SK-N-DZ (cell line): ENCODE measurements at regions not wholly inside any gene's neighbourhood (a gene's known extent, or its start where the extent isn't known, plus 50 kb on each side); places are given as distances from the start of the nearest gene placed in this dataset.
"Not testable (repeated sequence)": the region's sequence is repeated elsewhere in the genome, so short reads cannot be mapped to it uniquely, and the experiment has no call there.

ENCODE experiments used
- DNase-seq: peaks from one replicate; pipeline ENCODE4 v3.0.0-alpha.2; 2015; ENCODE audit warnings: low spot score

GRCh38 chr13:103948426-103948825, 882.2 kb upstream of the SLC10A2 start:
- no peak for DNase-seq

GRCh38 chr13:103945836-103946235, 879.6 kb upstream of the SLC10A2 start:
- no peak for DNase-seq

DNA sequence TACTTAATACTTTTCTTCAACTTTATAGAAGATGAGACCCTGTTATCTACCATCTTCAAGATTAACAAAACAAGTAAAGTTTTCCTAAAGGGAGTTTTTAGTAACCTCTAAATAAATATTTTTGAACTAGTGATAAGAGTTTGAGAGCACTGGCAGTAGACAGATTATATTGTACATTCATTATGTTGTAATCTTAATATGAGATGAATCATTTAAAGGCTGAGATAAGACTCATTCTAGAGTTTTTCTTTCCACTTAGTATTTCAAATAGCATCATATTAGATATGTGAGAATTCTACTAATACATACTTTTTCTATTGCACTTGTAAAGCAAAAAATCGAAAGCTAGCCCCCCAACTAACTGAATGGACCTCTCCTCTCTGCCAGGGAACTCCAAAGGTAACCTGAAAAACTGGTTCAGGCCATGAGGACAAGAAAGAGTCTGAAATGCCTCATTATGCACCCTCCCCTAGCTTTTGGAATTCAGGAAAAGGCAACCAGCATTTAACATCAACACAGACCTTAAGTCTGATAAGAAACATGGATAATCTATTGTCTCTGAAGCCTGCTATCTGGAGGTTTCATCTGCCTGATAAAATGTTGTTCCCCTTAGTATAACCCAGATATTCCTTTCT, 875.4 kb upstream of the SLC10A2 start:
- DNase-seq: no peak

DNA sequence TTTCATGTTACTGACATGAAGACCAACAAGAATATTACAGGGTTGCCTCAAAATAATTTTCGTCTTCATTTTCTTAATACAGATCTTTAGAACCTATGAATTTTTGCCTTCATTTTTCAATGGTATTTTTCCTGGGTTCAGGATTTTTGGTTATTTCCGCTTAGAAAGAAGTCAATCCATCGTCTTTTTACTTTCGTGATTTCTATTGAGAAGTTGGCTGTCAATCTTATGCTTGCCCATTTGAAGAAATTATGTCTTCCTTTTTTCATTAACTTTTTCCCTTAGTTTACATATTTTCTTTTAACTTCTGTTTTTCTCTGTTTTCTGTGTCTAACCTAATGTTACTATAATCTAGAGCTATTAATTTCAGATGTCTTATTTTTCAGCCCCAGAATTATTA, 868.9 kb upstream of the SLC10A2 start:
- no peak for DNase-seq

GRCh38 chr13:103931885-103932284, 865.7 kb upstream of the SLC10A2 start:
- DNase-seq: no peak

DNA sequence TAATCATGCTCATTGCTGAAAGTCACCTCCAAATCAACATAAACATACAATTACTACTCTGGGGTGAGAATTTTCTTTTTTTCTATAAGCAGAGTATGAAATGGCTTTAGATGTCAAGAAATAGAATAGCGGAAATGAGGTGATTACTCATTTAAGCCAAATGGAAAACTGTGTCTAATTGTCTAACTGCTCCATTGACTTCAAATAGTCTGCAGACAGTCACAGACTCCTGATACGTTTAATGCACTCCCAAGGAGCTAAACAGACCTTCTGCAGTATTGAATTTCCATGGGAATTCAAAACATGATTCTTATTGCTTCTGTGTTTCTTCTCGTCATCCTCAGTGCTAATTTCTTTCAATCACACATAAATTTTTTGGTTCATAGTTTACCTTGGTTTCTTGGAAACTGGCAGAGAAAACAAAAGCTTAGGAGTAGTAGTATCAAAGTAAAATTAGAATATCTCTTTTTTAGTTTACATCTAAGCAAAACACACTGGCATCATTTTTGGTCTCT, 865.2 kb upstream of the SLC10A2 start:
- DNase-seq: no peak

DNA sequence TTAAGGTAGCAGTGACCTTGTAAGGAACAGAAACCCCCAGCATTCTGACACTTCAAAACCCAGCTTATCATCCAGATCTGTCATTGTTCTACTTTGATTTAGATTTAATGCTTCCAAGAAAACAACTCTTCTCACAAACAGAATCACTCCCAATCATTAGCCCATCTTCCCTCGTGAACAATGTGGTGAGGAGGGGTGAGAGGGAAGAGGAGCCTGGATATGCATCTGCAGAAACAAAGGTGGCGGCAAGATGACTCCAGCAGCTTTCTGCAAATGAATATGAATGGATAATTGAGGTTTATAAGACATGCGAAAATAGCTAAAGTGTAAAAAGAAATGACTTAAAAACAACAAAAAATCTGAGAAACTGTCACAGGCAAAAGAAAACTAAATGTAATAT, 859.9 kb upstream of the SLC10A2 start:
- peak; percentile 6 for DNase-seq

GRCh38 chr13:103908911-103909310, 842.7 kb upstream of the SLC10A2 start:
- DNase-seq: no peak

DNA sequence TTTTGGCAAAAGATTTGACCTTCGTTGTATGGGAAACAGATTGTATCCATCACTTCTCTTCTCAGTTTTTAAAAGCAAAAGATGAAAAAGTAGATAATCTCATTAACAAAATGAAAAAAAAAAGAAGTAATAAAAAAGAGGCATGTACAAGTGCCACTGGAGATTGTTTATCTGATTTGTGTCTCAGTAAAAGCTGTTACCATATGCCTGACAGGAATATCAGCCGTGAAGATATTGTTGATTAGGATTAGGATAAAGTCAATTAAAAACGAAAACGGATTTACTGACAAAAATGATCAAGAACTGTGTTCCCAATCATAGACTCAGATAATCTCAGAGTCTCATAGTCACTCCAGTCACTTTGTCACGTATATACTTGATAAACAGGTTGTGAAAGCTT, 842.1 kb upstream of the SLC10A2 start:
- DNase-seq: peak; percentile 54

DNA sequence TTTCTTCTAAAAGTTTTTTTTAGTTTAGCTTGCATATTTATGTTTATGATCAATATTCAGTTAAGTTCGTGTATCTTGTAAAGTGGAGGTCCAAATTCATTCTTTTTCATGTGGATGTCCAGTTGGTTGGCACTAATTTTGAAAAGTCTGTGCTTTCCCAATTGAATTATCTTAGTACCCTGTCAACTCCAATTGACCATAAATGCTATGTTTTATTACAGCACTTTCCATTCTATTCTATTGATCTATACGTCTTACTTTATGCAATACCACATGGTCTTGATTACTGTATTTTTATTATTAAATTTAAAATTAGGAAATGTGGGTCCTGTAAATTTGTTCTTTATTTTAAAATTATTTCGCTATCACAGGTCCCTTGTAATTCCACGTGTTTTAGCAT, 837.6 kb upstream of the SLC10A2 start:
- DNase-seq: peak; percentile 84

GRCh38 chr13:103898481-103898880, 832.3 kb upstream of the SLC10A2 start:
- no peak for DNase-seq

GRCh38 chr13:103895835-103896531, 829.8 kb upstream of the SLC10A2 start:
- DNase-seq: no peak

- DNase-seq: no peak
These were observed 828.4 kb upstream of the SLC10A2 start for GRCh38 chr13:103894626-103895025.

GRCh38 chr13:103884101-103884723, 818.0 kb upstream of the SLC10A2 start:
- DNase-seq: no peak

DNA sequence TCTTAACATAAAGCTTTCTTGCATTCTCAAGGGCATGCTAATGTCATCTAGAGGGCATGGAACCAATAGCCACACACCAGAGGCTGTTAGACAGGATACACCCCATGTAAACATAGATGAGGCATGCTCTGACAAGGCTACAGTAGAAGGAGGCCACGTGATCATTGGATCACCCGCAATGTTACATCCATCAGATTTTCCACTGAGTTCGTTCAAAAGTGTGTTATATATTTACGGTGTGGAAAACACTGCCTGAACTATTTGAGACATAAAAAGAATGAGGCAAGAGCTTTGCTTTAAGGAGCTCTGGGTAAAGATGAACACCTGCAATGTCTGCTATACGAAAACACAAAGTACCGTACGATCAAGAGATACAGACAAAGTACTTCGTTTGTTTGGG, 817.5 kb upstream of the SLC10A2 start:
- DNase-seq: no peak

DNA sequence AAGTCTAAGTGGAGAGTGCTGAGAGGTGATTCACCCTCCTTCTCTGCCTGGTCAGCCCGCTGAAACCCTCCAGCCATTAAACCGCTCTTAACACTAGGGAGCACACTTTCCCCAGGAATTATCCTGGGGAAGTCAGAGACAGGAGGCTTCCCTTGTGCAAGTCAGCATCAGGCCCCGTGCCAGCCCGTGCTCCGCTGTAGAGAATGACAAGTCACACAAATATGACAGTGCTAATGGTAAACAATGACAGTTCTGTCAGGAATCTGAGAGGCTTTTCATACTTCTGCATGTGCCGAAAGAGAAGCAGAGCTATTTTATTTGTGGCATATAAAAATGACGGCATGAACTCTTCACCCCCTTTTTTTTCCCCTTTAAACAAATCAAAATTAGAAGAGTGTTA, 816.9 kb upstream of the SLC10A2 start:
- peak; percentile 88 for DNase-seq

GRCh38 chr13:103880146-103880545, 813.9 kb upstream of the SLC10A2 start:
- DNase-seq: not testable (repeated sequence)

DNA sequence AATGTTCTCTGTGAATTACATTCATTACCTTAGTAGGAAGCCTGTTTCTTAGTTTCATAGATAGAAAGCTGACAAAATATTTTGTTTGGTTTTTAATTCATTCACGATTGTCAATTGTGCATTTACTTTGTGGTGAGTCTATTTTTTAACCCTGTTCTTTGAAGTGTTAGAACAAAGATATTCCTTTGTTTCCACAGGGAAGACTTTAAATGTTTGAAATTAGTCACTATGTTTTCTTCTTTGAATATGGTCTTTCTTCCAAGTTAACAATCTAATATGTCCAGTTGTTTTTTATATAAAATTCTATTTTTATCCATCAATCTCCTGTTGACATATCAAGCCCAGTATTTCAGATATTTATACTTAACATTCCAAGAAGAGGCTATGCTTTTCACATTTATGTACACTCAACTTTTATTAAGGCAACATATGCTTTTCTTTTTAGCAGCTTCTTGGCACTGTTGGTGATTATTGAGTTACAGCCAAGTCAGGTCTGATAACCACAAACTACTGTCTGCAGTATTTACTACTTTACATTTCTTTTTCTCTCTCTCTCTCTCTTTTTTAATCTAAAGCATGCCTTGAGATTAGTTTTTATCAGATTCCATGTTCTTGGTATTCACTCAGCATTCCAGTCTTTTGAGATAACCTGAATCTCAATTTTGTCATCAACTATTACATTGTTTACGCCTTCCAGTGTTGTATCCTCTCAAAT, 812.8 kb upstream of the SLC10A2 start:
- DNase-seq: no peak

- no peak for DNase-seq
These were observed 810.4 kb upstream of the SLC10A2 start for GRCh38 chr13:103876571-103876970.

DNA sequence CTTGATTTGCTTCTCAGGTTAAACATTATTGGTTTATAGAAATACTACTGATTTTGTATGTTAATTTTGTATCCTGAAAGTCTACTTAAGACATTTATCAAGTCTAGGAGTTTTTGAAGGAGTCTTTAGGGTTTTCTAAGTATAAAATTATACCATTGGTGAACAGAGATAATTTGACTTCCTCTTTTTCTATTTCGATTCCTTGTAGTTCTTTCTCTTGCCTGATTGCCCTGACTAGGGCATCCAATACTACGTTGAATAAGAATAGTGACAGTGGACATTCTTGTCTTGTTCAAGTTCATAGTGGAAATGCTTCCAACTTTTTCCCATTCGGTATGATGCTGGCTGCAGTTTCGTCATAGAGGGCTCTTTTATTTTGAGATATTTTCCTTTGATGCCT, 807.5 kb upstream of the SLC10A2 start:
- no peak for DNase-seq

GRCh38 chr13:103866048-103866447, 799.8 kb upstream of the SLC10A2 start:
- no peak for DNase-seq

- no peak for DNase-seq
These were observed 796.3 kb upstream of the SLC10A2 start for GRCh38 chr13:103862525-103862924.
